PC-9 (cell line): ENCODE measurements at regions not wholly inside any gene's neighbourhood (a gene's known extent, or its start where the extent isn't known, plus 50 kb on each side); places are given as distances from the start of the nearest gene placed in this dataset.

Experiments used
- BruUV-seq: library from RNA; stranded (reverse); fragments of 400-500 nt; replicated peaks from 2 replicates; lab custom pipeline; 2021; lab: Mats Ljungman, UMichigan
- CTCF ChIA-PET: fragments of 300-600 bp; sonication (Branson Sonifier 250); formaldehyde crosslinking; loops from one replicate; lab custom pipeline; 2022; ENCODE audit warnings: antibody characterized with exemption; lab: Charles Lee
- POLR2A ChIA-PET: fragments of 300-600 bp; sonication (Branson Sonifier 250); formaldehyde crosslinking; loops from one replicate; lab custom pipeline; 2022; ENCODE audit warnings: antibody characterized with exemption; ENCODE audit not compliant: unreplicated experiment; lab: Charles Lee
- DNase-seq, 2 experiments: peaks; one replicate each; pipeline versions ENCODE4 v3.0.0 to v3.0.0-alpha.2; 2015 to 2022; ENCODE audit warnings: mixed read lengths in 1 of 2
- H2AFZ ChIP-seq: fragments of 200-600 bp; sonication (generic); 2 replicates; pipeline ENCODE4 v1.8.1; 2017; ENCODE audit warnings: antibody characterized with exemption
- H3F3A ChIP-seq: fragments of 200-600 bp; sonication (generic); 2 replicates; pipeline ENCODE4 v1.8.1; 2017; ENCODE audit warnings: antibody characterized with exemption, mild to moderate bottlenecking, low read depth; ENCODE audit not compliant: insufficient read depth
- H3K27ac ChIP-seq: fragments of 200-600 bp; sonication (generic); 2 replicates; pipeline ENCODE4 v1.6.1; 2016; ENCODE audit warnings: mixed run types
- H3K27me3 ChIP-seq: fragments of 200-600 bp; sonication (generic); 2 replicates; pipeline ENCODE4 v1.6.1; 2016; ENCODE audit warnings: low read depth, mixed run types; ENCODE audit not compliant: insufficient read depth
- H3K36me3 ChIP-seq: fragments of 200-600 bp; sonication (generic); 2 replicates; pipeline ENCODE4 v1.6.1; 2016; ENCODE audit warnings: low read depth, mixed run types
- H3K4me1 ChIP-seq: fragments of 200-600 bp; sonication (generic); replicated peaks from 2 replicates; pipeline ENCODE4 v1.6.1; 2016; ENCODE audit warnings: mixed run types; ENCODE audit not compliant: insufficient read depth
- H3K4me2 ChIP-seq: fragments of 200-600 bp; sonication (generic); 2 replicates; pipeline ENCODE4 v1.6.1; 2017; ENCODE audit warnings: mixed run types
- H3K4me3 ChIP-seq: fragments of 200-600 bp; sonication (generic); 2 replicates; pipeline ENCODE4 v1.6.1; 2016; ENCODE audit warnings: mixed run types
- H3K79me2 ChIP-seq: fragments of 200-600 bp; sonication (generic); 2 replicates; pipeline ENCODE4 v1.6.1; 2017; ENCODE audit warnings: low read depth, mixed run types
- H3K9me2 ChIP-seq: fragments of 200-600 bp; sonication (generic); 2 replicates; pipeline ENCODE4 v1.8.1; 2017; ENCODE audit warnings: mild to moderate bottlenecking; ENCODE audit not compliant: insufficient read depth
- H3K9me3 ChIP-seq: fragments of 200-600 bp; sonication (generic); 2 replicates; pipeline ENCODE4 v1.8.1; 2016; ENCODE audit warnings: low read depth; ENCODE audit not compliant: insufficient read depth
- H4K20me1 ChIP-seq: fragments of 200-600 bp; sonication (generic); 2 replicates; pipeline ENCODE4 v1.8.1; 2017; ENCODE audit not compliant: insufficient read depth
- CTCF ChIP-seq: fragments of 200-600 bp; sonication (generic); conservative IDR thresholded peaks from 2 replicates; pipeline ENCODE4 v1.6.1; 2017; ENCODE audit warnings: mixed run types, antibody characterized with exemption, mild to moderate bottlenecking, moderate library complexity
- EZH2 ChIP-seq: fragments of 200-600 bp; sonication (generic); IDR thresholded peaks from 2 replicates; pipeline ENCODE4 v1.8.0; 2017; ENCODE audit warnings: antibody characterized with exemption, low read depth
- intact Hi-C: fragments of 100-400 bp; cut with micrococcal nuclease; formaldehyde crosslinking; loops from one replicate; pipeline ENCODE4 v1.10.0; 2022; ENCODE audit not compliant: unreplicated experiment

DNA sequence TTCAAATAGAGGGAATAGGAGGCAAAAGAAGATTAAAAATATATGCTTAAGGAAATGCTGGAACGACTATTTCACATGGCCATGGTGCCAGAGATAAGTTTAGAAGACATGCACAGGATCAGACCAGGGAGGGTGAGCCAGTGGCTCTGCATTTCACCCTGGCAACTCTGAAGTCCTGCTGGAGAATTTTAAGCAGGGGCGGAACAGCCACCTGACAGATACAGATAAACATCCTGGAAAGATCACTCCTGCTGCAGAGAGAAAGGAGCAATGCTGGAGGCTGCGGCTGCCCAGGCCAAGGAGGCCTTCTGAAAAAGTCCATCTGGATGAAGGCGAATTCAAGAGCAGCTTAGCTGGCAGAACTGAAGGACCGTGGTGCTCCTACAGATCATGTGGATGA lies 755.9 kb downstream of the RNF144A start:
- no peaks in the 10 kb centered on the region for H3K79me2 ChIP-seq
- no TSS peak for BruUV-seq
- no peak overlapping the region for H2AFZ ChIP-seq
- H3K27me3 ChIP-seq, result no peaks in the 10 kb centered on the region
- no peak overlapping the region for H3K27ac ChIP-seq
- H3K4me2 ChIP-seq, result no peak overlapping the region
- no peaks in the 10 kb centered on the region for H3K9me2 ChIP-seq
- intact Hi-C loops, result loop anchor here (2.0 to 10.0 kb wide), 2 partner anchors 246 to 578 kb away; no protein-coding TSS in a partner anchor
- no peak overlapping the region for H3K4me3 ChIP-seq
- POLR2A ChIA-PET, result no interaction called here
- DNase-seq, result no peak
- no peaks in the 10 kb centered on the region for H3F3A ChIP-seq
- peaks cover 3% of the 10 kb centered on the region; the same call in 1 of the 2 replicates for H3K9me3 ChIP-seq
- CTCF ChIA-PET, result no interaction called here
- no peaks in the 10 kb centered on the region for H3K4me1 ChIP-seq
- H4K20me1 ChIP-seq, result no peaks in the 10 kb centered on the region
- H3K36me3 ChIP-seq, result no peaks in the 10 kb centered on the region
- TF ChIP-seq EZH2 (no peak), CTCF (no peak)

DNA sequence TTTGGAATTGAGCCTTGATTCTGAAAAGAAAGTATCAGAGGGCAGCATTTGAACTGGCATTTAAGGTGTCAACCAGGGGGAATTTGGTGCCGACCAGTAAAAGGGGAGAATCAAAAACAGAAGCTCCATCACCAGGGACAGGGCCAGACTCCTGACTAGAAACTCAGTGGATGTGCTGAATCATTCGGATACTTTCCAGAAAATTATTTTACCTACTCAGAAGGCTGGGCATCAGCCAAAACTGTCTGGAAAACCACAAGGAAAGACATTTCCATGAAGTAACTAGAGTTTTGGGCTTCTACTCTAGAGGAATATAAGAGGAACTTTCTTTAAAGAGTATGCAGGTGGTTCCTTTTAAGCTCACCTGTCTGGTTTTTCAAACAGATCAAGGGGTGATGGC lies 756.6 kb downstream of the RNF144A start:
- DNase-seq, result no peak
- Histone ChIP-seq H3K4me1 (no peaks in the 10 kb centered on the region), H3K27me3 (no peaks in the 10 kb centered on the region), H3K9me2 (no peaks in the 10 kb centered on the region), H3K9me3 (peaks cover 3% of the 10 kb centered on the region; the same call in 1 of the 2 replicates), H4K20me1 (no peaks in the 10 kb centered on the region), H2AFZ (no peak overlapping the region), H3K27ac (no peak overlapping the region), H3K4me3 (no peak overlapping the region), H3K79me2 (no peaks in the 10 kb centered on the region), H3K36me3 (no peaks in the 10 kb centered on the region), H3F3A (no peaks in the 10 kb centered on the region), H3K4me2 (no peak overlapping the region)
- TF ChIP-seq EZH2 (no peak), CTCF (no peak)
- ChIA-PET POLR2A (no interaction called here), CTCF (no interaction called here)
- intact Hi-C loops, result loop anchor here (2.0 to 10.0 kb wide), 2 partner anchors 247 to 579 kb away; no protein-coding TSS in a partner anchor
- BruUV-seq, result no TSS peak

GRCh38 chr2:7674606-7675005 lies 757.4 kb downstream of the RNF144A start:
- Histone ChIP-seq H3K4me2 (no peak overlapping the region), H3F3A (no peaks in the 10 kb centered on the region), H3K27ac (no peak overlapping the region), H3K4me3 (no peak overlapping the region), H2AFZ (no peak overlapping the region), H3K9me3 (peaks cover 3% of the 10 kb centered on the region; the same call in 1 of the 2 replicates), H3K9me2 (no peaks in the 10 kb centered on the region), H4K20me1 (no peaks in the 10 kb centered on the region), H3K27me3 (no peaks in the 10 kb centered on the region), H3K4me1 (no peaks in the 10 kb centered on the region), H3K36me3 (no peaks in the 10 kb centered on the region), H3K79me2 (no peaks in the 10 kb centered on the region)
- ChIA-PET CTCF (no interaction called here), POLR2A (no interaction called here)
- intact Hi-C loops, result loop anchor here (10.0 kb wide), 1 partner anchor 580 kb away; no protein-coding TSS in a partner anchor
- DNase-seq, result no peak
- BruUV-seq, result no TSS peak
- no peak for TF ChIP-seq EZH2
- no peak for TF ChIP-seq CTCF
